Endothelial cell of umbilical vein (primary cell): ENCODE measurements at regions not wholly inside any gene's neighbourhood (a gene's known extent, or its start where the extent isn't known, plus 50 kb on each side); places are given as distances from the start of the nearest gene placed in this dataset.

Experiments used
- POLR2A ChIP-seq: IDR thresholded peaks from 2 replicates; pipeline ENCODE4 v1.6.1; 2012; ENCODE audit warnings: low read depth, mild to moderate bottlenecking, control low read depth, low read length
- POLR2AphosphoS5 ChIP-seq: IDR thresholded peaks from 2 replicates; pipeline ENCODE4 v1.6.1; 2012; ENCODE audit warnings: low read depth, mild to moderate bottlenecking, control low read depth, low read length, moderate library complexity; ENCODE audit not compliant: insufficient read depth
- TF ChIP-seq, protein P1 (sequence below), 2 donors: IDR thresholded peaks; 1 replicate in 1 of 2; 2 replicates in 1 of 2; pipeline ENCODE4 v1.5.1; 2011; ENCODE audit warnings: low read length in 2 of 2, mild to moderate bottlenecking in 2 of 2, moderate library complexity in 2 of 2, control low read depth in 1 of 2, inconsistent platforms in 1 of 2, low read depth in 1 of 2; ENCODE audit not compliant: insufficient read depth in 1 of 2; ENCODE audit errors: extremely low read depth in 1 of 2
- TF ChIP-seq, protein P2 (sequence below): IDR thresholded peaks from 2 replicates; pipeline ENCODE4 v1.6.1; 2011; ENCODE audit not compliant: insufficient read depth, insufficient read length

DNA sequence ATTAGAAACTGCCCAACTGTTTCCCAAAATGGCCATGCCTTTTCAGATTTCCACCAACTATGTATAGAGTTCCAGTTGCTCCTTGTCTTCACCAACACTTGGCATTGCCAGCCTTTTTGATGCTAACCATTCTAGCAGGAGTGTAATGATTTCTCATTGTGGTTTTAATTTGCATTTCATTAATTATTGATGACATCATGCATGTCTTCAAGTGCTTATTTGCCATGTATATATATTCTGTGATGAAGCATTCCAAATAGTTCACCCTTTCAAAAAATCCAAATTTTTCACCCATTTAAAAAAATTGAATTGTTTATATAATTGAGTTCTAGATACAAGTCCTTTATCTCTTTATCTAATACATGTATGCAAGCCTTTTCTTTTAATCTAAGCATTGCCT is 245.9 kb upstream of the TNRC6C start:
- TF ChIP-seq, protein P1, sequence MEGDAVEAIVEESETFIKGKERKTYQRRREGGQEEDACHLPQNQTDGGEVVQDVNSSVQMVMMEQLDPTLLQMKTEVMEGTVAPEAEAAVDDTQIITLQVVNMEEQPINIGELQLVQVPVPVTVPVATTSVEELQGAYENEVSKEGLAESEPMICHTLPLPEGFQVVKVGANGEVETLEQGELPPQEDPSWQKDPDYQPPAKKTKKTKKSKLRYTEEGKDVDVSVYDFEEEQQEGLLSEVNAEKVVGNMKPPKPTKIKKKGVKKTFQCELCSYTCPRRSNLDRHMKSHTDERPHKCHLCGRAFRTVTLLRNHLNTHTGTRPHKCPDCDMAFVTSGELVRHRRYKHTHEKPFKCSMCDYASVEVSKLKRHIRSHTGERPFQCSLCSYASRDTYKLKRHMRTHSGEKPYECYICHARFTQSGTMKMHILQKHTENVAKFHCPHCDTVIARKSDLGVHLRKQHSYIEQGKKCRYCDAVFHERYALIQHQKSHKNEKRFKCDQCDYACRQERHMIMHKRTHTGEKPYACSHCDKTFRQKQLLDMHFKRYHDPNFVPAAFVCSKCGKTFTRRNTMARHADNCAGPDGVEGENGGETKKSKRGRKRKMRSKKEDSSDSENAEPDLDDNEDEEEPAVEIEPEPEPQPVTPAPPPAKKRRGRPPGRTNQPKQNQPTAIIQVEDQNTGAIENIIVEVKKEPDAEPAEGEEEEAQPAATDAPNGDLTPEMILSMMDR (IDR thresholded peaks at IDR 0.05; ENCODE audit: extremely low read depth in 1 of 2, insufficient read depth in 1 of 2, low read depth in 1 of 2, low read length in 2 of 2): no peak
- TF ChIP-seq, protein P2, sequence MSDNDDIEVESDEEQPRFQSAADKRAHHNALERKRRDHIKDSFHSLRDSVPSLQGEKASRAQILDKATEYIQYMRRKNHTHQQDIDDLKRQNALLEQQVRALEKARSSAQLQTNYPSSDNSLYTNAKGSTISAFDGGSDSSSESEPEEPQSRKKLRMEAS: no peak
- TF ChIP-seq POLR2AphosphoS5 (no peak), POLR2A (no peak)
